ENCODE measurements at regions not wholly inside any gene's neighbourhood (a gene's known extent, or its start where the extent isn't known, plus 50 kb on each side); places are given as distances from the start of the nearest gene placed in this dataset.

- peaks cover 2% of the 10 kb centered on the region for H3K4me1 Mint-ChIP-seq (ENCODE audit: low read depth)
- no peak overlapping the region for H3K4me3 Mint-ChIP-seq (ENCODE audit: low read depth)
- H3K36me3 Mint-ChIP-seq (ENCODE audit: insufficient read depth), result no peaks in the 10 kb centered on the region
- peaks cover 5% of the 10 kb centered on the region for H3K27me3 Mint-ChIP-seq
- no peak for DNase-seq (ENCODE audit: low spot score, unreplicated experiment)
- H3K9me3 Mint-ChIP-seq (ENCODE audit: low read depth), result no peaks in the 10 kb centered on the region
- TF ChIP-seq CTCF (IDR thresholded peaks at IDR 0.05; ENCODE audit: unreplicated experiment), result no peak
- no peak overlapping the region for H3K27ac Mint-ChIP-seq
These were observed 157.3 kb upstream of the NPVF start for GRCh38 chr7:25385506-25386136.

DNA sequence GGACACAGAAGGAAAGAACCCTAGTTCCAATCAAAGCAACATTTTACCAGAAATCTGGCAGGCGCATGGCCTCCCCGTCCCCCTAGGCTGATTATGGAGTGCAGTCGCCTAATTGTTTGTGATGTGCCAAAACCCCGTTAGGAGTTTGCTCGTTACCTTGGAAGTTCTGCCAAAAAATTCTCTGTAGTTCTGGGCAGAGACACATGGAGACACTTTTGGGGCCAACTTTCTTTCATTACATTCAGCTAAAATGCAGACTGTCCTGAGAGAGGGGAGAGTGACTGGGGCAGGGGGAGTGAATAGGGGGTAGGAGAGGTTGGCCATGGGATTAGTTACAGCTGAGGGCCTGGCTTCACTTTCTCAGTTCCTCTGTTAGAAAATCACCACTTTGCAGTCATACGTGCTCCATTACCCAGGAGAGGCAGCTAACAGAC is 158.0 kb upstream of the NPVF start:
- no peak for TF ChIP-seq CTCF (IDR thresholded peaks at IDR 0.05; ENCODE audit: unreplicated experiment)
- Mint-ChIP-seq H3K36me3 (ENCODE audit: insufficient read depth) (no peaks in the 10 kb centered on the region), H3K27ac (no peak overlapping the region), H3K27me3 (peaks cover 5% of the 10 kb centered on the region), H3K9me3 (ENCODE audit: low read depth) (no peaks in the 10 kb centered on the region), H3K4me3 (ENCODE audit: low read depth) (no peak overlapping the region), H3K4me1 (ENCODE audit: low read depth) (peaks cover 2% of the 10 kb centered on the region)
- no peak for DNase-seq (ENCODE audit: low spot score, unreplicated experiment)

DNA sequence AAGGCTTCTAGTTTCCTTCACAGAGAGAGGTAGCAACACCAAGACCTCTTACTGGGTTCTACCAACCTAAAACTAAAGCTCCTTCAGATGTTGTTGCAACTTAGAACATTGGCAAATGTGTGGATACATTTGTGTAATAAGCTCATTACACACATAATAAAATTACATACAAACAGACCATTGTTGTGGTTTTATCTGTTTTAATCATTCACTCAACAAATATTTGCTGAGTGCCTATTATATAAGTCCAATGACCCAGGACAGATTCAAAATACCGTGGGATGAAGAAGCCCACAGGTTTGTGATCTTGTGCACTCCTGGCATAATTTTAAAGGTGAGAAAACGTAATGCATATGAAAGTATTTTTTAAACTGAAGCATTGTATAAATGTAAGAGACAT is 160.4 kb upstream of the NPVF start:
- H3K27me3 Mint-ChIP-seq, result peaks cover 5% of the 10 kb centered on the region
- no peak for DNase-seq (ENCODE audit: low spot score, unreplicated experiment)
- TF ChIP-seq CTCF (IDR thresholded peaks at IDR 0.05; ENCODE audit: unreplicated experiment), result no peak
- H3K9me3 Mint-ChIP-seq (ENCODE audit: low read depth), result no peaks in the 10 kb centered on the region
- no peak overlapping the region for H3K4me3 Mint-ChIP-seq (ENCODE audit: low read depth)
- no peaks in the 10 kb centered on the region for H3K36me3 Mint-ChIP-seq (ENCODE audit: insufficient read depth)
- H3K27ac Mint-ChIP-seq, result no peak overlapping the region
- H3K4me1 Mint-ChIP-seq (ENCODE audit: low read depth), result peaks cover 2% of the 10 kb centered on the region

- Mint-ChIP-seq H3K36me3 (ENCODE audit: insufficient read depth) (no peaks in the 10 kb centered on the region), H3K9me3 (ENCODE audit: low read depth) (no peaks in the 10 kb centered on the region), H3K27ac (no peak overlapping the region), H3K27me3 (peaks cover 5% of the 10 kb centered on the region), H3K4me1 (ENCODE audit: low read depth) (peaks cover 2% of the 10 kb centered on the region), H3K4me3 (ENCODE audit: low read depth) (no peak overlapping the region)
- no peak for DNase-seq (ENCODE audit: low spot score, unreplicated experiment)
- peak; percentile 67 for TF ChIP-seq CTCF (IDR thresholded peaks at IDR 0.05; ENCODE audit: unreplicated experiment)
These were observed 161.3 kb upstream of the NPVF start for GRCh38 chr7:25389489-25390106.

GRCh38 chr7:25391295-25391861 is 163.1 kb upstream of the NPVF start:
- Mint-ChIP-seq H3K36me3 (ENCODE audit: insufficient read depth) (no peaks in the 10 kb centered on the region), H3K4me3 (ENCODE audit: low read depth) (no peak overlapping the region), H3K27ac (no peak overlapping the region), H3K27me3 (peaks cover 5% of the 10 kb centered on the region), H3K9me3 (ENCODE audit: low read depth) (no peaks in the 10 kb centered on the region), H3K4me1 (ENCODE audit: low read depth) (peaks cover 2% of the 10 kb centered on the region)
- no peak for DNase-seq (ENCODE audit: low spot score, unreplicated experiment)
- peak; percentile 66 for TF ChIP-seq CTCF (IDR thresholded peaks at IDR 0.05; ENCODE audit: unreplicated experiment)

All from progenitor cell of endocrine pancreas (in vitro differentiated cells).